Progenitor cell of endocrine pancreas (in vitro differentiated cells): ENCODE measurements at regions not wholly inside any gene's neighbourhood (a gene's known extent, or its start where the extent isn't known, plus 50 kb on each side); places are given as distances from the start of the nearest gene placed in this dataset.
"Not testable (repeated sequence)": the region's sequence is repeated elsewhere in the genome, so short reads cannot be mapped to it uniquely, and the experiment has no call there.

Experiments
- DNase-seq: peaks from one replicate; pipeline ENCODE4 v3.0.0; 2021; ENCODE audit warnings: low spot score; ENCODE audit not compliant: unreplicated experiment
- H3K27ac Mint-ChIP-seq: 2 replicates; pipeline ENCODE4 v1.8.0; 2021; ENCODE audit warnings: mild to moderate bottlenecking, moderate library complexity, mixed read lengths
- H3K27me3 Mint-ChIP-seq: 2 replicates; pipeline ENCODE4 v1.8.0; 2021; ENCODE audit warnings: mixed read lengths
- H3K36me3 Mint-ChIP-seq: 2 replicates; pipeline ENCODE4 v1.8.0; 2022; ENCODE audit warnings: mixed read lengths; ENCODE audit not compliant: insufficient read depth
- H3K4me1 Mint-ChIP-seq: 2 replicates; pipeline ENCODE4 v1.8.0; 2021; ENCODE audit warnings: low read depth, mixed read lengths
- H3K4me3 Mint-ChIP-seq: 2 replicates; pipeline ENCODE4 v1.8.0; 2021; ENCODE audit warnings: low read depth, mild to moderate bottlenecking, moderate library complexity, mixed read lengths
- H3K9me3 Mint-ChIP-seq: 2 replicates; pipeline ENCODE4 v1.8.0; 2021; ENCODE audit warnings: low read depth, mixed read lengths
- TF ChIP-seq, protein P1 (sequence below): fragments of 200-600 bp; sonication (generic); IDR thresholded peaks from one replicate; pipeline ENCODE4 v1.5.0; 2021; ENCODE audit warnings: antibody characterized with exemption, mild to moderate bottlenecking; ENCODE audit not compliant: unreplicated experiment

DNA sequence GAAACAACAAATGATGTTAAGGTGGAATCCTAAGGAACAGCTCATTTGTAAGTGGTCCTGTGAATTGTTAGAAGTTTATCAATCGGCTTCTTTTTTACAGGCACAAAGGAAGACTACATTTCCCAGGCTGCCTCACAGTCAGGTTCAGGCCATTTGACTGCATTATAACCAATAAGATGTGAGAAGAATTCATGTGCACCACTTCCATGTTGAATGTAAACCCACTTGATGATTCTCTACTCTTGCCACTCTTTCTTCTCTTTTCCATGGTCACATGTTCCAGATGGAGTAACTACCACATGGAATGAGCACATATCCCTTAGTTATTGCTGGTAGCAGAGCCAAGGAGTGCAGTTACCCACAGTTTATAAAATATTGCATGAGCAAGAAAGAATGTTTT is 67.1 kb upstream of the GZMB start:
- Mint-ChIP-seq H3K4me3 (no peak overlapping the region), H3K9me3 (no peaks in the 10 kb centered on the region), H3K27me3 (peaks cover 4% of the 10 kb centered on the region), H3K27ac (no peak overlapping the region), H3K36me3 (no peaks in the 10 kb centered on the region), H3K4me1 (no peaks in the 10 kb centered on the region)
- DNase-seq = no peak
- TF ChIP-seq, protein P1, sequence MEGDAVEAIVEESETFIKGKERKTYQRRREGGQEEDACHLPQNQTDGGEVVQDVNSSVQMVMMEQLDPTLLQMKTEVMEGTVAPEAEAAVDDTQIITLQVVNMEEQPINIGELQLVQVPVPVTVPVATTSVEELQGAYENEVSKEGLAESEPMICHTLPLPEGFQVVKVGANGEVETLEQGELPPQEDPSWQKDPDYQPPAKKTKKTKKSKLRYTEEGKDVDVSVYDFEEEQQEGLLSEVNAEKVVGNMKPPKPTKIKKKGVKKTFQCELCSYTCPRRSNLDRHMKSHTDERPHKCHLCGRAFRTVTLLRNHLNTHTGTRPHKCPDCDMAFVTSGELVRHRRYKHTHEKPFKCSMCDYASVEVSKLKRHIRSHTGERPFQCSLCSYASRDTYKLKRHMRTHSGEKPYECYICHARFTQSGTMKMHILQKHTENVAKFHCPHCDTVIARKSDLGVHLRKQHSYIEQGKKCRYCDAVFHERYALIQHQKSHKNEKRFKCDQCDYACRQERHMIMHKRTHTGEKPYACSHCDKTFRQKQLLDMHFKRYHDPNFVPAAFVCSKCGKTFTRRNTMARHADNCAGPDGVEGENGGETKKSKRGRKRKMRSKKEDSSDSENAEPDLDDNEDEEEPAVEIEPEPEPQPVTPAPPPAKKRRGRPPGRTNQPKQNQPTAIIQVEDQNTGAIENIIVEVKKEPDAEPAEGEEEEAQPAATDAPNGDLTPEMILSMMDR = no peak

- Mint-ChIP-seq H3K36me3 (no peaks in the 10 kb centered on the region), H3K4me1 (no peaks in the 10 kb centered on the region), H3K4me3 (no peak overlapping the region), H3K9me3 (no peaks in the 10 kb centered on the region), H3K27me3 (peaks cover 4% of the 10 kb centered on the region), H3K27ac (no peak overlapping the region)
- TF ChIP-seq, protein P1 = no peak
- no peak for DNase-seq
Measured at GRCh38 chr14:24700511-24700910, 66.5 kb upstream of the GZMB start.

- no peaks in the 10 kb centered on the region for H3K36me3 Mint-ChIP-seq
- H3K27me3 Mint-ChIP-seq = no peaks in the 10 kb centered on the region
- no peaks in the 10 kb centered on the region for H3K4me1 Mint-ChIP-seq
- H3K9me3 Mint-ChIP-seq = no peaks in the 10 kb centered on the region
- no peak overlapping the region for H3K4me3 Mint-ChIP-seq
- TF ChIP-seq, protein P1 = no peak
- no peak for DNase-seq
- no peak overlapping the region for H3K27ac Mint-ChIP-seq
Measured at GRCh38 chr14:24699052-24699451, 65.1 kb upstream of the GZMB start.

DNA sequence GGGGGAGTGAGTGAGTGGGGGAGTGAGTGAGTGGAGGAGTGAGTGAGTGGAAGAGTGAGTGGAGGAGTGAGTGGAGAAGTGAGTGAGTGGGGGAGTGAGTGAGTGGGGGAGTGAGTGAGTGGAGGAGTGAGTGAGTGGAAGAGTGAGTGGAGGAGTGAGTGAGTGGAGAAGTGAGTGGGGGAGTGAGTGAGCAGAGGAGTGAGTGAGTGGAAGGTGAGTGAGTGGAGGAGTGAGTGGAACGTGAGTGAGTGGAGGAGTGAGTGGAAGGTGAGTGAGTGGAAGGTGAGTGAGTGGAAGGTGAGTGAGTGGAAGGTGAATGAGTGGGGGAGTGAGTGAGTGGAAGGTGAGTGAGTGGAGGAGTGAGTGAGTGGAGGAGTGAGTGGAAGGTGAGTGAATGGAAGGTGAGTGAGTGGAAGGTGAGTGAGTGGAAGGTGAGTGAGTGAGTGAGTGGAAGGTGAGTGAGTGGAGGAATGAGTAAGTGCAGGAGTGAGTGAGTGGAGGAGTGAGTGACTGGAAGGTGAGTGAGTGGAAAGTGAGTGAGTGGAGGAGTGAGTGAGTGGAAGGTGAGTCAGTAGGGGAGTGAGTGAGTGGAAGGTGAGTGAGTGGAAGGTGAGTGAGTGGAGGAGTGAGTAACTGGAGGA is 62.4 kb upstream of the GZMB start:
- not testable (repeated sequence) for H3K36me3 Mint-ChIP-seq, H3K4me3 Mint-ChIP-seq, H3K4me1 Mint-ChIP-seq, DNase-seq, H3K9me3 Mint-ChIP-seq, H3K27me3 Mint-ChIP-seq, H3K27ac Mint-ChIP-seq

- Mint-ChIP-seq H3K36me3 (no peaks in the 10 kb centered on the region), H3K4me1 (peaks cover 8% of the 10 kb centered on the region), H3K27ac (no peak overlapping the region), H3K27me3 (no peaks in the 10 kb centered on the region), H3K9me3 (no peaks in the 10 kb centered on the region), H3K4me3 (no peak overlapping the region)
- TF ChIP-seq, protein P1 = no peak
- no peak for DNase-seq
Measured at GRCh38 chr14:24695265-24696241, 61.6 kb upstream of the GZMB start.
